WERI-Rb-1 (cell line): ENCODE measurements at regions not wholly inside any gene's neighbourhood (a gene's known extent, or its start where the extent isn't known, plus 50 kb on each side); places are given as distances from the start of the nearest gene placed in this dataset.

Experiments used
- DNase-seq: peaks from one replicate; pipeline ENCODE4 v3.0.0-alpha.2; 2020
- H3K27ac ChIP-seq: fragments of 250-450 bp; sonication (Bioruptor Pico); 2 replicates; pipeline ENCODE4 v1.5.1; 2020; ENCODE audit warnings: mild to moderate bottlenecking, moderate library complexity
- H3K27me3 ChIP-seq: fragments of 250-450 bp; sonication (Bioruptor Pico); 2 replicates; pipeline ENCODE4 v1.5.1; 2021; ENCODE audit warnings: mild to moderate bottlenecking, low read depth, moderate library complexity; ENCODE audit not compliant: insufficient read depth, severe bottlenecking
- H3K36me3 ChIP-seq: fragments of 250-450 bp; sonication (Bioruptor Pico); 2 replicates; pipeline ENCODE4 v1.5.1; 2020; ENCODE audit warnings: mild to moderate bottlenecking, moderate library complexity
- H3K4me3 ChIP-seq: 2 replicates; pipeline ENCODE4 v1.5.1; 2011; ENCODE audit warnings: low read depth, mild to moderate bottlenecking, control low read depth, low read length
- H3K9me3 ChIP-seq: fragments of 250-450 bp; sonication (Bioruptor Pico); 2 replicates; pipeline ENCODE4 v1.5.1; 2021; ENCODE audit warnings: mild to moderate bottlenecking, moderate library complexity; ENCODE audit not compliant: severe bottlenecking
- CTCF ChIP-seq: IDR thresholded peaks from 2 replicates; pipeline ENCODE4 v1.5.1; 2011; ENCODE audit warnings: low read depth, mild to moderate bottlenecking, control low read depth, inconsistent platforms, low read length

- DNase-seq, result no peak
- no peaks in the 10 kb centered on the region for H3K9me3 ChIP-seq
- TF ChIP-seq CTCF, result no peak
Observed at GRCh38 chr9:3672399-3672798, 146.6 kb upstream of the RFX3 start.

GRCh38 chr9:3664044-3664443 is 138.2 kb upstream of the RFX3 start:
- Histone ChIP-seq H3K4me3 (no peak overlapping the region), H3K9me3 (no peaks in the 10 kb centered on the region), H3K36me3 (no peaks in the 10 kb centered on the region), H3K27ac (no peak overlapping the region), H3K27me3 (peaks cover 3% of the 10 kb centered on the region)
- DNase-seq, result no peak
- no peak for TF ChIP-seq CTCF

More at GRCh38 chr9:3672399-3672798, 146.6 kb upstream of the RFX3 start:
- Histone ChIP-seq H3K36me3 (no peaks in the 10 kb centered on the region), H3K27me3 (peaks cover 3% of the 10 kb centered on the region), H3K4me3 (no peak overlapping the region), H3K27ac (no peak overlapping the region)

- Histone ChIP-seq H3K36me3 (no peaks in the 10 kb centered on the region), H3K4me3 (no peak overlapping the region), H3K27me3 (no peaks in the 10 kb centered on the region), H3K9me3 (no peaks in the 10 kb centered on the region), H3K27ac (no peak overlapping the region)
- no peak for DNase-seq
- no peak for TF ChIP-seq CTCF
Observed at GRCh38 chr9:3662671-3663070, 136.9 kb upstream of the RFX3 start.

GRCh38 chr9:3660936-3661335 is 135.1 kb upstream of the RFX3 start:
- Histone ChIP-seq H3K36me3 (no peaks in the 10 kb centered on the region), H3K27me3 (no peaks in the 10 kb centered on the region), H3K4me3 (no peak overlapping the region), H3K9me3 (no peaks in the 10 kb centered on the region), H3K27ac (no peak overlapping the region)
- no peak for DNase-seq
- TF ChIP-seq CTCF, result no peak

GRCh38 chr9:3659647-3660046 is 133.8 kb upstream of the RFX3 start:
- H3K9me3 ChIP-seq, result no peaks in the 10 kb centered on the region
- H3K4me3 ChIP-seq, result no peak overlapping the region
- H3K36me3 ChIP-seq, result no peaks in the 10 kb centered on the region
- no peaks in the 10 kb centered on the region for H3K27me3 ChIP-seq
- no peak for DNase-seq
- H3K27ac ChIP-seq, result no peak overlapping the region
- no peak for TF ChIP-seq CTCF

- no peak for TF ChIP-seq CTCF
- H3K27ac ChIP-seq, result no peak overlapping the region
- H3K36me3 ChIP-seq, result no peaks in the 10 kb centered on the region
- H3K9me3 ChIP-seq, result no peaks in the 10 kb centered on the region
- no peak for DNase-seq
- H3K4me3 ChIP-seq, result no peak overlapping the region
- H3K27me3 ChIP-seq, result no peaks in the 10 kb centered on the region
Observed at GRCh38 chr9:3658964-3659363, 133.2 kb upstream of the RFX3 start.
